NCI-H748 (cell line): ENCODE measurements at regions not wholly inside any gene's neighbourhood (a gene's known extent, or its start where the extent isn't known, plus 50 kb on each side); places are given as distances from the start of the nearest gene placed in this dataset.
A peak's percentile ranks its signal among the peaks of the same experiment; 100 is the strongest.

Experiments
- DNase-seq: peaks from one replicate; lab custom pipeline; 2025; ENCODE audit not compliant: unreplicated experiment; lab: John Stamatoyannopoulos, UW

DNA sequence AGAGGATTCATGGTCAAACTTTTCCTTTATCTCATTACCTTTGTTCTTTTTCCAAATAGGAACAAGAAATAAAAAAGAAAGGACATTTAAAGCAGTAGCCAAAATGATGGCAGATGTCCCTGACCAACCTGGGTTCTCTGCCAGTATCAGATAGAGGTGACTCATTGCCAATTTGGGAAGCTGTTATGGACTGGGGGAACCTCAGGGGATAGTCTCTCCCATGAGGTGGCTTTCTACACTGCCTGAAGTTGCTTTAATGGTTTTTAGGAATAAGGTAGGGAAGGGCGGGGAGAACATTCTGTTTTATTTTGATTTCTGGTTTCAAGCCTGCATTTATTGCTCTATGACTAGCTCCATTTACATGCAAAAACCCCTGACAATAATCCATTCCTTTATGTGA, 457.9 kb upstream of the TPK1 start:
- no peak for DNase-seq

DNA sequence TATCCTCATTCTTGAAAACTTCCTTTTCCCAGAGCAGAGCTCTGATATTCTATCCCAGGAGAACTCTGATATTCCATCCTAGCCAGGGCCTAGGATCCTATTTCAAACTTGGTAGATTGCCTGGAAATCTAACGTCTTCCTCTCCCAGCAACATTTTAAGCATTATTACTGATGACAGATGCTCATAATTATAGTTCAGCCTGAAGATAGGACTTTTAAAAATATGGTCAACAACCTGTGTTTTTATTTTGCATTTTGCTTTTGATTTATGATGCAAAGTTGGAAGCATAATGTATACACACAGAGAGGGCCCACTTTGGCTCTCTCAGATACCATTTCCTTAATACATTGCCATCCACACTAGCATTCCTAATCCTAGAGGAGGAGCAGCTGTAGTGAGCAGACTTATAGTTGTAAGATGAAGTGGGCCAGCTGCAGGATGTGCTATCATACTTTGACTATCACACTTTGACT, 457.4 kb upstream of the TPK1 start:
- no peak for DNase-seq

DNA sequence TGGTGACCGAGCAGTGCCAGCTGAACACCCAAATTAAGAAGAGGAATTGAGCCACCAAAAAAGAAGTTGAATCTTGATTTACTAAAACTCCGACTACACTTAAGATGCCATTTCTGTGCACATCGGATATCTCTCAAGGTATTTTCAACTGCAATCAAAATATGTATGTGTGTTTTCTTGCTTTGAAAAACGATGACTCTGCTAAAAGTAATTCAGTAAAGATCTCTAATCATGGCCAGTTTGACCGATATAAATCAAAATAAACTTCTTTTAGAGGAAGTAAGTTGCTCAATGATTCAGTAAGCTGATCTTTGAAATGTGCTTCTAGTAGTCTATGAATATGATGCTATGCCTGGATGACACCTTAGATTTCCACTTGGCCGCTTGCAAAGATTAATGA, 453.5 kb upstream of the TPK1 start:
- DNase-seq = no peak

DNA sequence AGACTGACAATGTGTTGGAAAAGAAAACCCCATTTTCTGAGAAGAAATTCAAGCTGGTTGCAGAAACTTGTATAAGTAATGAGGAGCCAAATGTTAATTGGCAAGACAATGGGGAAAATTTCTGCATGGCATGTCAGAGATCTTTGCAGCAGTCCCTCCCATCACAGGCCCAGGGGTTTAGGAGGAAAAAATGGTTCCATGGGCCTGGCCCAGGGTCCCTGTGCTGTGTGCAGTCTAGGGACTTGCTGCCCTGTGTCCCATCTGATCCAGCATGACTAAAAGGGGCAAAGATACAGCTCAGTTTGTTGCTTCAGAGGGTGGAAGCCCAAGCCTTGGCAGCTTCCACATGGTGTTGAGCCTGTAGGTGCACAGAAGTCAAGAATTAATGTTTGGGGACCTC, 440.3 kb upstream of the TPK1 start:
- DNase-seq = no peak

DNA sequence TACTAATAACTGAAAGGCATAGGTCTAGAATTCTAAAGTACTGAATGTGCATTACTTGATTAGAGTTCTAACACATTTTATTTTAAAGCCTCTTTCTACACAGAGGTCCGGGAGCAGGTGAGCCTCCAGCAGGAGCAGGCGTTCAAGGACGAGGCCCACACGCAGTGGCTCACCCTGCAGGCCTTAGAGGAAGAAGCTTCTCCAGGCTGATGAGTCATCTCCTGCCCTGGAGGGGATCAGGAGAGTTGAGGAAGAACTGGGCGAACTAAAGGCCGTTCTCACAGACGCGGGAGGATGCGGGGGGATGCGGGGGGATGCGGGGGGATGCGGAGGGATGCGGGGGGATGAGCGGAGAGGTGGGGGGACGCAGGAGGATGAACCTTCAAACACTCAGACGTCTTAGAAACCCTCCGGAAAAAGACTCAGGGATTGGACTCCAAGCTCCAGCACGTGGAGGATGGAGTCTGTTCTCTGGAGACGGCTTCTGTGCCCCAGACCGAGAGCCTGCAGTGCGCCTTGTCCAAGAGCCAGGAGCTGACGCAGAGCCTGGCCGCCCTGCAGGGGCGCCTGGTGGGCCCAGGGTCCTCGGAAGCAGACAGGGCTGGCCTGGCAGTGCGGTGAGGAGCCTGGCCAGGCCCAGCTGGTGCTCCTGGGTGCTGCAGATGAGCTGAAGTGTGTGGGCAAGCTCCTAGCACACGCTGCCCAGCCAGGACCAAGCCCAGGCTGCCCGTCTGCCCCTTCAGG, 433.7 kb upstream of the TPK1 start:
- no peak for DNase-seq

DNA sequence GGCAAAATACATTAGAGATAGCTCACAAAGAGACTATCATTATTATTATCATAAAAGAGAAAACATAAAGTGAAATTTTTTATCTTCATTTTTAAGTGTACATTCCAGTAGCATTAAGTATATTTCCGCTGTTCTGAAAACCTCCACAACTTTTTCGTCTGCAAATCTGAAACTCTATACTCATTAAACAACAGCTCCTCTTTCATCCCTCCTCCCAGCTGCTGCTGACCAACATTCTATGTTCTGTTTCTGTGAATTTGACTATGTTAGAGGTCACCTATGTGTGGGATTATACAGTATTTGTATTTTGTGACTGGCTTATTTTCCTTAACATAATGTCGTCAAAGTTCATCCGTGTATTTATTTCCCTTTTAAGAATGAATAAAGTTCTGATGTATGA, 429.3 kb upstream of the TPK1 start:
- DNase-seq = no peak

DNA sequence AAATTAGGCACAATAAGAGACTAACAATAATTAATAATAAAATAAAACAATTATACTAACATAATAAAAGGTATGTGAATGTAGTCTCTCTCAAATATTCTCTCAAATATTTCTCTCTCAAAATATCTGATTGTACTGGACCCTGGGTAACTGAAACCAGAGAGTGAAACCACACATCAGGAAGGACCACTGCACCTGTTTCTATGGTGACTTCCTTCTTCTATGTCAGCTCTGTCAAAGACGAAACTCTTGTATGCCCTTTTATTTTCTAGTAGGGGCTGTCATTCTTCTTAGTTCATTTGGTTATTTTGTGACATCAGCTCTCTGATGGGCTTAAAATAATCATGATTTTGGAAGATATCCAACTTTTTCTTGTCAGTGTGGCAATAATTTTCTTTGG, 428.0 kb upstream of the TPK1 start:
- DNase-seq = no peak

DNA sequence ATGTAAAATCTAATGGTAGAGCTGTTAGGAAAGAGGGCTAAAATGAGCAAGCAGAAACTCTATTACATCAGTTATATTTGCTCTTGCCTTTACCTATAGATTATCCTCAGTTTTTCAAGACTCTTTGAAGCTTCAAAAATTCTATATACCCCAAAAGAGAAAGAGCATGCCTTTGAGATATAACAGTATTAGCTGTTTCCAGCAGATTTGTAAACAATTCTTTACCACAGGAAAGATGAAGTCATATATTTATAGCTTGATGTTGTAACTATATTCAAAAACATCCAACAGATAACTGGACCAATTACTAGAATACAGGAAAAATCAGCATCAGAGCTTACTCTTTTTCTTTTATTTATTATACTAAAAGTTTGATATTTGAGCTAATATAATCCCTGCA, 416.2 kb upstream of the TPK1 start:
- no peak for DNase-seq

DNA sequence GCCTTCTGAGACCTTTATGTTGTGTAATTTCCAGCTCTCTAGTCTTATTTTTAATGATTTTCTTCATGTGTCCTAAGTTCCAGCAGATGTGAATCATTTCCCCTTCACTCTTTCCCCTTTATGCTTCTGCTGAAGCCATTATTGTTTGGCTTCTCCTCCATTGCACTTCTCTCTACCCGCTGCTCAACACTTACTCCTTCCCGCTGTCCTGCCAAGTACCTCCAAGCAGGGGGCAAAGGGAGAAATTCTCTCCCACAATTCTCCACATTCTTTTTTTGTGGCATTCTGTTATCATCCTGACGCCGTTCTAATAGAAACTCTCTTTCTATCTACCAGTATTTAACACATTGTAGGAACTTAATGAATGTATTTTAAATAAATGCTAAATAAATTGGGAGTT, 388.9 kb upstream of the TPK1 start:
- DNase-seq = no peak

DNA sequence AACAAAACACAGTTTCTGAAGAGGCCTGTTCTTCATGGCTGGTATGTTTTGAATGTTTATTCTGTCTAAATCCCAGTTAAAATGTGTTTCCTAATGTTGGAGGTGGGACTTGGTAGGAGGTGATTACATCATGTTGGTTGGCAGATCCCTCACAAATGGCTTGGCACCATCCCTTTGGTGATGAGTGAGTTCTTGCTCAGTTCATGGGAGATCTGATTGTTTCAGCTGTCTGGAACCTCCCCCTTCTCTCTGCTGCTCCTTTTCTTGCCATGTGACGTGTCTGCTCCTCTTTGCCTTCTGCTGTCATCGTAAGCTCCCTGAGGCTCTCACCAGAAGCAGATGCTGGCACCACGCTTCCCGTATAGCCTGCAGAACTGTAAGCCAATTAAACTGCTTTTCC, 383.6 kb upstream of the TPK1 start:
- DNase-seq = no peak

DNA sequence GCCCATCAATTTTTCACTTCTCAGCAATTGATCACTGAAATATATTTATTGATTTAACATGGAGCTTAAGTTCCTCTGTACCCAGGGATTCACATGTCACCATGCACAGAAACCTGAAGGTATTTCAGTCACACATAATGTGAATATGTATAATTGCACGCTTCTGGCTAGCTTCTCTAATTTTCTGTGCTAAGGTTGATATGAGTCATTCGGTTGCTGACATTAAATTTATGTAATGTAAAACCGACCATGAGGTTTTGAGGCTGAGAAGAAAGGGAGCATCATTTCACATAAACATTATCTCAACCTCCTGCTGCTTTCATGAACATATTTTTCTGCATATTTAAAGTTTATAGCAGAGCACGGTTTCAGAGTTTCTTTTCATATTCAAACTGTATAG, 381.0 kb upstream of the TPK1 start:
- no peak for DNase-seq

DNA sequence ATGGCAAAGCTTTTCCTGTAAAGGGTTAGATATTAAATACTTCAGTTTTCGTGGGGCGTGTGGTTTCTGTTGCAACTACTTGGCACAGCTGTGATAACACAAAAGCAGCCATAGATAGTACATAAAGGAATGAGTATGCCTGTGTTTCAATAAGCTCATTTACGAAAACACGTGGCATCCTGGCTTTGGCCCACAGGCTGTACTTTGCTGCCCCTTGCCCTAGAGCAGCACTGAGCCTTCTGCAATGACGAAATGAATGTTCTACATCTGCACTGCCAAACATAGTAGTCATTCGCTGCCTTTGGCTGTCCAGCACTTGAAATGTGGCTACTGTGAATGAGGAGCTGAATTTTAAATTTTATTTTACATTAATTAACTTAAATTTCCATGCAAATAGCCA, 376.2 kb upstream of the TPK1 start:
- no peak for DNase-seq

DNA sequence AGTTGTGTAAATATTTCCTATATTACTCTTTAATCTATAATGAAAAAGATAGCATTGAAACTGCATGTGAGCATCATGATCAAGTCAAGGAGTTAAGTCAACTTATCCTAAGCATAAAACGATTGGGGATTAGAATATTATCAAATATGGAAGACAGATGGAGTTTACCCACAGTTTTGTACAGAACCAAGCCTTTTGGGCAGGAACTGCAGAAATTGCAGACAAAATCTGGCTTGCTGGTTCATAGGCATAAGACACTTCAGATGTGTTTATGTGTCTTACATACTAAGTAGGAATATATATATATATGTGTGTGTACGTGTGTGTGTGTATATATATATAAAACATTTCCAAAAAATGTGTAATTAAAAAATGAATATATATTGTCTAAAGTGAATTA, 375.4 kb upstream of the TPK1 start:
- DNase-seq = no peak

DNA sequence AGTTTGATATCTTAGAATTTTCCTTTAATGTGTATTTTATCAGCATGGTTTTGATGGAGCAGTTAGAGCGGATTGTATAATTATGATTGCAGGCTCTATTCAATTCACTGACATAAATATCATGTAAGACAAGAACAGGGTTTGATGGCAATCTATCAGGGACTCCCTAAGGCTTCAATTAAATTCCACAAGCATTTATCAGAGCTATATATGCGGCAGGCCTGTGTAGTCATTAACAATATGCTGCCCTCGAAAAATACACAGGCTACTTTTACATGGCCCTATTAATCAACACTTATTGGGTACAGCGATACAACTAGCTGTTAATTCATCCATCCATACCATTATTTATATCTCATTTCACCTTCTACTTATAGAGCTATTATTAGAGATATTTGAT, 358.1 kb upstream of the TPK1 start:
- DNase-seq = no peak

DNA sequence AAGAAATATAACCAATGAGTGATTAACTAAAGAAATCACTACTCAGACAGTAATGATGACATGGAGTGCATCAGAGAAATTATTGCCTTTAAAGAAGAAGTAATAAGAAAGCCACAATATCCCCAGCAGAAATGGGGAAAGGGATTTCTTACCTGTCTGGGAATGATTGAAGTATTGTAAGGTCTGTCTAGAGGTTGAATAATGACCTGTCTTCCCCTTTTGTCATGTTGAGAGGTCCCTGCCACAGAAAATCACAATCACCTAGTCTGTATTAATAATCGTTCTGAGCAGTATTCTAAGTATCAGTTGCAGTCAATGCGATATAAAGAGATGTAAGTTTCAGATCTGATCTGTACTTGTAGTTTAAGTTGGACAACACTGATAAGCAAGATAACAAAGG, 349.1 kb upstream of the TPK1 start:
- no peak for DNase-seq

DNA sequence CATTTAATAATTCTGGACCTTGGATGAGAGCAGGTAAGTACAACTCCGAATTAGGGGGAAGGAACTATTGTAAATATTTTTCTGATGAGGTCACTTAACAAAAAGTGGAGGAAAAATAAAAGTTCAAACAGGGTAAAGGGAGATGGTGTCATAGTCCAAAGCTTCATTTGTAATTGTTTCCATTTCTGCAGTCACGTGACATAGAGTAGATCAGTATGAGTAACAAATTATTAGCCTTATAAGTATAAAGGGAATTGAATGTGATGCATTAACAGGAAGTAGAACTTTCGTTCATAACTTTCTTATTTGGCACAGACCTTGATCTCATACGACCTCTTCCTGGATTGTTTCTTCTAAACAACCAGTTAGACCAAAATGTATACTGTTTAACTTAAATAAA, 347.2 kb upstream of the TPK1 start:
- DNase-seq = no peak

DNA sequence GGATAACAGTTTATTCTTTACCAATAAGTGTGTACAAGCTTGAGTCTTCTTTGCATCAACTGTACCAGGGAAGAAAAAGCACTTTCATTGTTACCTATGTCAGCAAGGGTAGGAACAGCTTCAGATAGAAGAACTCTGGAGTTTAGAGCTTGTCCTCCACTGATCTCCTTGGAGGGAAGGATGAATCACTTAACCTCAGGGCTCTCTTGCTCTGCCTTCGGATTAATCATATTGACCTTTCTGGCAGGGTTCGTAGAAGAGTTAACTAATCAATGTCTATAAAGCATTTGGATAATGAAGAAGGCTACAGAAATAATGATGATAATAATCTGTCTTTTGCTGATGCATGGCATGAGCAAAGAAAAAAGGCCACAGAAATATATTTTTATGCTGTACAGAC, 339.5 kb upstream of the TPK1 start:
- DNase-seq = no peak

DNA sequence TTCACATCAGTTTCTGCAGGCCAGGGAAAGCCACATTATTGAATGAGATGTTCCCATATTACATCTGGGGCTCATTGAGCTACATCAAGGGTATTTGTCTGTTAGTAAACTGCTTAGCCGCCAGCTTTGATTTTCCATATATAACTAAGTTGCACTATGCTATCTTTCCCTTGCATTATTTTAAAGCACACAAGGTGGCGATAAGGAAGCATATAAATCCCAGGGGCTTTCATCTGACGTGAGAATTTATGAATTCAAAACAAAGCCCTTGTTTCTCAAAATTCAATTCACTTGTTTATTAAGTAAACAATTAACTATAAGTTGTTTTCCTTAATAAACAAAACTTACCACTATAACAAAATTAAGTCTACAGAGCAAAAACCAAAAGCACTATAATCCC, 334.1 kb upstream of the TPK1 start:
- DNase-seq = peak; percentile 84

DNA sequence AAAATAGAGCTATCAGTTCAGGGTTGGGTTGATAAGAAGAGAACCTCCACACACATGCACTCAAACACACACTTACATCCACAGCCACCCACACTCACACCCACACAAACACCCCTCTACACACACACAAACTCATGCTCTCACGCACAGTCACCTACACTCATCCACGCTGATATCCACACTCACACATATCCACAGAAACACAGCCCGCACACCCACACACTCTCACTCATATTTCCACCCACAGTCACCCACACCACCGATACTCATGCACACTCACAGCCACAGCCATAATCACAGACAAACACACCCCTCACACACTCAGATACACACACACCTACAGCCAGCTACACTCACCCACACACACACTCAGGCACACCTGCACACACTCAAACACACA, 333.0 kb upstream of the TPK1 start:
- no peak for DNase-seq

DNA sequence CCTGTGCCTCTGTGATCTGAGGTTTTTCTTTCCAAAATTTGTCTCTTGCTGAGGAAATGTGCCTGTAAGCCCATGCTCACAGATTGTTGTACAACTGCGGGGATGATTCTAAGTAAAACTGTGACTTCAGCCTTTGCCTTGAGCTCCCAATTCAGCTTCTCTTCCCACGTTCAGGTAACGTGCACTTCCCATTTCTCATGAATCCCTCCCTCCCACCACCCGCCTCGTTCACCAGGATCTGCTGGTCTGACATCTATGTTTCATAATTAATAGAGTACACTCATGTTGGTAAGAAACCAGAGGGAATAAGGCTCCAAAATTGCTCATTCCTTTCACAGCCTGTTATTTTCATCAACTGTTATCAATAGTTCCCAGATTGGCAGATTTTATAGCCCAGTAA, 332.6 kb upstream of the TPK1 start:
- DNase-seq = no peak

DNA sequence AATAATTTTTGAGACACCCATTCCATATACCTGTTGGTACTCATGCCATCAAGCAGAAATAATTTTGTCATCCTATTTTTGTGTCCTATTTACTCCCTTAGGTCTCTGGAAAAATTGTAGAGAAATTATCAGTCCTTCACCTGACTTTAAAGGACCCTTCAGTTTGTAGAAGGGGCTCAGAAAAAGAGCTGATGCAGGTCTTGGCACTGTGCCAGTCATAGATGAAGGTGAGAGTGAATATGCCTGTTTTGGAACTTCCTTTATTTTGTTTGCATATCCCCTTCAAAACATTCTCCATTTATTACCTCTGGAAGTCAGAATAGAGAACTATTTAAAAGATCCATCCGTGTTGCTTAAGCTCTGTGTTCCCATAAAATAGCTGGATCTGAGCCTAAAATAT, 321.0 kb upstream of the TPK1 start:
- peak; percentile 43 for DNase-seq

DNA sequence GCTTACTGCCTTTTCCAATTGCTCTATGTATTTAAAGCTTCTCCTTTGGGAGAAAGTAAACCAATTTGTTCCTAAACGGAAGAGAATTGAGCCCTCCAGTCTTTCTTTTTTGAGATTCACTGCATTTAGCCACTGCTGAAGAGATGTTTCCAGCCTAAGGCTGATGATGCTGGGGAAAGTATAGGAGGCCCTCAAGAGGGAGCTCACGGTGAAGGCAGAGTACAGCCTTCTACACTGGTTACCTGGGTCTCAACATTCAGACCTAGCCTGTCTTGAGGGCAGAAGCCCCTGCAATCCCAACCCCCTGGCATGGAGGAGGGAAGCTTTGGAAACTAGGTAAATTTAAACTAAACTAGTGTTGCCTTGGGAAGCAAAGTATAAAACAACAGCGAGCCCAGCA, 316.7 kb upstream of the TPK1 start:
- peak; percentile 14 for DNase-seq

DNA sequence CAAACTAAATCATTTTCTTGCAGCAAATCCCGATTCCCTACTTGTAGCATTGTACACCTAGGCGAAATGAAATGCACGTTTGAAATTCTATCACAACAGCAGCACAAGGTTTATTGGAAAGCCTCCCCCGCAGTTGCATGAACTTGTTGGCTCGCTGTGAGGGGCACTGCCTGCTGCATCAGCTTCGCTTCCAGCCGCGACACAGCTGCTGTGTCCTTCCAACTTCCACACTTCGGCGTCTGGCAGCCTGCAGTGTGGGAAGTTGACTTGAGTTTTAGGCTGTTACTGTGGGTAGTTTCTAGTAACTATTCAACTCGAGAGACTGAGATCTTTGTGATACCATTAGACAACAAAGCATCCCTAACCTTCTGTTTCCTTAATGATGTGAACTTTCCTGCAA, 315.8 kb upstream of the TPK1 start:
- no peak for DNase-seq

DNA sequence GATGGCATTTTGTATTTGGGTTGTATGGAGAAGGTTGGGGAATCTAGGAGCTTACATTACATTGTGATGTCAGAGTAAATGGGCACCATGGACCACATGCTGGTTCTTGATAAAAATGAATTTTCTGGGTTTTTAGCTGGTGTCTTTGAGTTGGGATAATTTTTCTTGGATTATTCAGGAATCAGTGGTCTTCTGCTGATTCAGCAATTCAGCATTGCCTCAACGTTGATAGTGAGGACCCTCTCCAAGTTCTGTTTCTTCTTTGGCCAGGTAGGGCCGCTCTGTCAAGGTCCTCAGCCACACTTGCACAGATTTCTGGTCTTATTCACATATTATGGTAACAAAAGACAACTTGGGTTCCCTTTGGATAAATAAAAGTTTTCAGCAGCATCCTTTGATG, 312.0 kb upstream of the TPK1 start:
- no peak for DNase-seq
